GM12873 (cell line): ENCODE measurements at regions not wholly inside any gene's neighbourhood (a gene's known extent, or its start where the extent isn't known, plus 50 kb on each side); places are given as distances from the start of the nearest gene placed in this dataset.

Experiments
- CTCF ChIP-seq: IDR thresholded peaks from 2 replicates; pipeline ENCODE4 v1.5.1; 2012; ENCODE audit warnings: low read depth, mild to moderate bottlenecking, moderate library complexity, low read length, control low read depth; ENCODE audit not compliant: insufficient read depth; ENCODE audit errors: missing control alignments

GRCh38 chr6:81925201-81925600 is 172.7 kb upstream of the TENT5A start:
- TF ChIP-seq CTCF = no peak

GRCh38 chr6:81909981-81910900 is 157.8 kb upstream of the TENT5A start:
- TF ChIP-seq CTCF = no peak

GRCh38 chr6:81909162-81909561 is 156.7 kb upstream of the TENT5A start:
- TF ChIP-seq CTCF = no peak

GRCh38 chr6:81906709-81907204 is 154.3 kb upstream of the TENT5A start:
- no peak for TF ChIP-seq CTCF

GRCh38 chr6:81906041-81906440 is 153.6 kb upstream of the TENT5A start:
- TF ChIP-seq CTCF = no peak

GRCh38 chr6:81901551-81901966 is 149.1 kb upstream of the TENT5A start:
- no peak for TF ChIP-seq CTCF

- TF ChIP-seq CTCF = no peak
Observed at GRCh38 chr6:81900616-81901015, 148.1 kb upstream of the TENT5A start.
